Activated T-cell treated with anti-CD3 and anti-CD28 coated beads for 48 hours (primary cell): ENCODE measurements at regions not wholly inside any gene's neighbourhood (a gene's known extent, or its start where the extent isn't known, plus 50 kb on each side); places are given as distances from the start of the nearest gene placed in this dataset.

Experiments
- DNase-seq: peaks from one replicate; pipeline ENCODE4 v3.0.0-alpha.2; 2020; ENCODE audit warnings: low read depth

DNA sequence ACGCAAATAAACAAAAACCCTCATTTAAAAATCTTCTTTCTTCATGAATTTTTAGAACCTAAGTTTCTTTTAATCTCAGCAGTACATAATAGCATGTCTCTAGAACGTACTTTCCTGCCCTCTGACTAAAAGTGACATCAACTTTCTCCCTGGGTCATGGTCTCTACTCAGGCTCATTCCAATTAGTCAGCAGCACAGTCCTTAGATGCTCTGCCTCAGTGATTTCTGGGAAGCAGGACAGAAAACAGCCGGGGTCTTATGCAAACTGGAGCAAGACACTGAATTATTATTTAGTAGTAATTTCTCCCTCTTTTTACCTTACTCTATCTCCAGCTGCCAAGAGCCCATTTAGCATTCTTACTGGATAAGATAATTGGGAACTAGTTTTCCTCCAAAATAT, 365.2 kb downstream of the TUSC7 start:
- DNase-seq, result no peak

GRCh38 chr3:117079997-117080396, 370.4 kb downstream of the TUSC7 start:
- no peak for DNase-seq

DNA sequence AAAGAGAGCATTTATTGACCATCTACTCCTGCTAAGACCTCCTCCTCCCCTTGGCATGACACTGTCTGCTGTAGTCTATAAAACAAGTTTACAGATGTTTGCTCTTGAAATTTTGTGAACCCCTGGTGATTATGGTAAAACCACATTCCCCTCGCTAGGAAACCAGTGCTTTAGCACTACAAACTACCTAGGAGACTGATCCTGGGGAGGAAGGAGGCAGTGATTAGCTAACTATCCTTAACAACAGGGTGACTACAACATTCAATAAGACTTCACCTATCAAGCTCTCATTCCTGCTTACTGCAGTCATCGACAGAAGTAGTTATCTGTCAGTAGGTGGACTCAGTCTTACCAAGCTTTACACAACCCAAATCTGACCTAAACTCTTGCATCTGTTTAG, 371.3 kb downstream of the TUSC7 start:
- DNase-seq, result no peak

- DNase-seq, result no peak
Observed at GRCh38 chr3:117084277-117084676, 374.7 kb downstream of the TUSC7 start.

DNA sequence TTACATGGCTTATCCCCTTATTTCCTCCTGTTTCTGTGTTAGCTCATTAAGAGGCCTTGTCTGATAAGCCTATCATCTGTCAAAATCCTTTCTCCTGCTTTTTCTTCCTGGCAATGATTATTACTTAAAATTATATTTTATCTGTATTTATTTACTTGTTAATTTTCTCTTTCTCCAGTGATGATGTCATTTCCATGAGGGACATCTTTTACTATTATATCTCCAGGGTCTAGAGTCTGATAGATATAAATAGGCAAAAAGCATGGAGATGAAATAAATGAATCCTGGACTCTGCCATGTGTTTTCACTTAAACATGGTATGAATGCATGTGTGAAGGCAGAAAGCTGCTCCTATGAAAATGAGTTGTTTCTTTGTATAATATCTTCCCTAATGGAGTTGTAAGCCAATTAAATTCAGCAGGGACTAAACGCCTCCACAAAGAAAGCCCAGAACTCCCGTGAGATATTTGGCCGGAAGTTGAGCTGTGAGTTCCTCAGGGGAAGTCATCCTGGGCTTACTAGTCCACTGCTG, 375.2 kb downstream of the TUSC7 start:
- no peak for DNase-seq

DNA sequence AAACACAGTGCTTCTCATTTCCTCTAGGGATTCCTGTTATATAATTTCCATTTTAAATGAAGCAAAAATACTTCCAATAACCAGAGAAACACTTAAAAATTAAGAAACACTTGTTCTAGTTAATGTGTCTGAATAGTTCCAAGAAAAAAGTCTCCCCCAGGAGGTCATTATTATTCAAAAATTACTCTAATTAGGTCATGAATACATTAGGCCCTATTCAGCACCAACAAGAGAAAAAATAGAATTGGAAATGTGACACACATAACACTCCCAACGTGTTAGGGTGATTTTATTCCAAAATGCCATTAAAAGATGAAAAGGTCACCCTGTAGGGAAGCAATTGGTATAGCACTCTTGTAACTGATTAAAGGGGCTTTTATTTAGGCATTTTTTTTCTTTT, 382.1 kb downstream of the TUSC7 start:
- no peak for DNase-seq

- no peak for DNase-seq
Observed at GRCh38 chr3:117096549-117096948, 387.0 kb downstream of the TUSC7 start.

DNA sequence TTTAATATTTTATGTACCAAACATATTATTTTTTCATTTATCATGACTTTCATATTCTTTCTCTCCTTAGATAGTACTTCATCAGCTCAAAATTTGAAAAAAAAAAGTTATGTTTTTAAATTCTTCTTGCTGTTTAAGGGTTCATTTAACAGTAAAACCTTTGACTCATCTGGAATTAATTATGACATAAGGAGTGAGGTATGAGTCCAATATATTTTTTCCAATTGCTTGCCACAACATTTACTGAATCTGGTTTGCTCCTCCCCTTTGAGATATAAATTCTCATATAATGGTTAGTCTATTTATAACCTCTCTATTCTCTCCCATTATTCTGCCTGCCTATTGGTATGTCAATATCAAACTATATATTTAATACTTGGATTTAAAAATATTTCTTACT, 387.8 kb downstream of the TUSC7 start:
- no peak for DNase-seq

GRCh38 chr3:117101697-117102096, 392.1 kb downstream of the TUSC7 start:
- no peak for DNase-seq

DNA sequence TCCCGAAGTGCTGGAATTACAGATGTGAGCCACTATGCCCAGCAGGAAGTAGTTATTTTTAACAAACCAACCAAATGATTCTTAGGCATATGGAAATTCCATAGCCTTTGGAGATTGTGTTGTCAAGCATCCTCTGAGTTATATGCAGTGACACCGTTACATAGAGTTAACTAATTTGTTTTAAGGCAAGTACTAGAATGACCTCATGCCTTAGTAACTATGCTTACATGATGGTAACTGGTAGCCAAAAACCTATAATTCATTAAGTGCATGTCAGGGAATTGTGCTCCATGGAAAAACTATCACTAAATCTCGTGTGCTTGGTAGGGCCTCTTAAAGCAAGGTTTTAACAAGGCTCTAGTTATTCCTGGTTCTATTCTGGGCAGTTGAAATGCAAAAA, 392.8 kb downstream of the TUSC7 start:
- DNase-seq, result no peak

DNA sequence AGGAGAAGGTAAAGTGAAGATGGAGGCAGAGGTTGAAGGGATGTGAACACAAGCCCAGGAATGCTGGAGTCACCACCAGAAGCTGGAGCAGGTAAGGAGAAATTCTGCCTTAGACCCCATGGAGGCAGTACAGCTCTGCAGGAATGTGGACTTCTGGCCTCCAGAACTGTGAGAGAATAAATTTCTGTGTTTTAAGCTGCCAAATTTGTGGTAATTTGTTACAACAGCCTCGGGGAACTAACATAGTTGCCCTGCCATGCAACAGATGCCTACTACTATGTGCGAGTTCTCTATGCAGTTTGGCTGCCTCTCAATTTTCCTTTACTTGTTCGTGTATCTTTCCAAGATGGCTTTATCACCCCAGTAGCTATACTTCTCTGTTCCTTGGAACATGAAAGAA, 394.1 kb downstream of the TUSC7 start:
- DNase-seq, result no peak

DNA sequence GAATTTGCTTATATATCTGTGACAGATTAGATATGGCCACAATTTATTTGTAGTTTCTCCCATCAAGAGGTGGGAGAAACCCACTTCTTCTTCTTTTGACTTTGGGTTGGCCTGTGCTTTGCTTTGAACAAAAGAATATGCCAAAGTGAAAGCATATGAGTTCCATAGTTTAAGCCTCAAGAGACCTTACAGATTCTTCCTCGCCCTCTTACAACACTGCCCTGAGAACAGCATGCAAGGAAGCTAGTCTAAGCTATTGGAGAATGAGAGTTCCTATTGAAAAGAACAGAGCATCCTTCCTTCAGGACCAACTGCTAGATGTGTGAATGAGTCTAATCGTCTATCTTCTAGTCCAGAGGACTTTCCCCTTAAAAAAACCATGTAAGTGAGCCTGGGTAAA, 394.8 kb downstream of the TUSC7 start:
- DNase-seq, result no peak

DNA sequence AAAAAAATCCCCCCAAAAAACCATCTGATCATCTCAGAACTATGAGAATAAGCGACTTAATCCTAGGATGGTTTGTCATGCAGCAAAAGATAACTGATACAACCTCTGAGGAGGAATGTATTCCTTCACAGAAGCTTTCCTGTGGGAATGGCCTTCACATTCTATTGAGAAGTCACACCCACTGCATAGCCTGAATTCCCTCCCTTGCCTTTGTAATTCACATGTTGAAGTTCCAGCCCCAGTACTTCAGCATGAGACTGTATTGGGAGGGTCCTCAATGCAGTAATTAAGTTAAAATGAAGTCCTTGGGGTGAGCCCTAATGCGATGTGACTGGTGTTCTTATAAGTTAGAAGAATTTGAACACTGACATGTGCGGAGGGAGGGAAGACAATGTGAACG, 395.2 kb downstream of the TUSC7 start:
- no peak for DNase-seq

DNA sequence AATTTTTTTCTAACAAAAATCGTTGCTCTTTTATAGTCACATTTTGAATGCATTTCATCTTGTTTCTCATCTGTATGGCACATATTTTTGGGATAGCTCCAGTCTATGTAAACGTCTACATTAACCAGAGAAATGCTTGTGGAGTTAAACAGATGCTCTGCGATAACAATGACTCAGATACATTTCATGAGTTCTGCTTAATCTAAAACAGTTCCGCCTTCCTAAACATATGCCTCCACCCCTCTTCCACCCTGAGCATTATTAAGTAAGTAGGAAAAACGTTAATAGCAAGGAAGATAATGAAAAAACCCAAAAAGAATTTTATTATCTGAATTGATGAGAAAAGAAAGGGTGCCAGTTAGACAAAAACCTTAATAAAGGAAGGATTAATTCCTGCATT, 396.1 kb downstream of the TUSC7 start:
- DNase-seq, result no peak

- DNase-seq, result no peak
Observed at GRCh38 chr3:117106396-117106795, 396.8 kb downstream of the TUSC7 start.

GRCh38 chr3:117107946-117108345, 398.4 kb downstream of the TUSC7 start:
- DNase-seq, result no peak

- DNase-seq, result no peak
Observed at GRCh38 chr3:117109178-117109577, 399.6 kb downstream of the TUSC7 start.

DNA sequence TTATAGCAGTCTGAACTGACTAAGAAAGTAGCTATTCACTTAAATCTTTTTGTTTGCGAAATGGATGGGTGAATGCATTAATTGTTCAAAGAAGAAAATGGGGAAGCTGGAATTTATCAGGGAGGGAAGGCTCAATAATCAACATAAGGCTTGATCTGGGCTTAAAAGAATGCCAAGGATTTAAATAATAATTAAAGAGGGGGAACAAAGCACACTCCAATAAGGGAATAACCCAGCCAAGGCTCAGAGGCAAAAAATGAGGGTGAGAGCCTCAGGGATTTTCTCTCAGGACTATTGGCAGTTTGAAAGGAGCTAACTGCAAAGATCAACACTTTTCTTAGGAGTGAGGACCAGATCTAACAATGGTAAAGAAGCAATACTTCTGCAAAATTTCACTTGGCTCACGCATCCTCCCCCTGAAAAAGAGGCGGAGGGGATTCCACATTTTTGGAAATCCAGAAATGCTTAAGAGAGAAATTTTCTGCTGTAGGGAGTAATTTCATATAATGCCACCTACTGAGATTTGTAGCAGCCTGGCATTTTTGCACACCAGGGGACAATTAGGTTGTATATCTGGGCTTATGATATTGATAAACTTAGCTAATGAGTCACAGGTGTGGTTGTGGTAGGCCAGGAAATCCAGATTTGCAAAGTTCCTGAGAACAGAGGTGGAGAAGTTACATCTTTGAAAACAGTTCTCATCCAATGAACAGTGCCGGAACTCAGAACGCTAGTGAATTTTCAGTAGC, 405.1 kb downstream of the TUSC7 start:
- DNase-seq, result no peak

DNA sequence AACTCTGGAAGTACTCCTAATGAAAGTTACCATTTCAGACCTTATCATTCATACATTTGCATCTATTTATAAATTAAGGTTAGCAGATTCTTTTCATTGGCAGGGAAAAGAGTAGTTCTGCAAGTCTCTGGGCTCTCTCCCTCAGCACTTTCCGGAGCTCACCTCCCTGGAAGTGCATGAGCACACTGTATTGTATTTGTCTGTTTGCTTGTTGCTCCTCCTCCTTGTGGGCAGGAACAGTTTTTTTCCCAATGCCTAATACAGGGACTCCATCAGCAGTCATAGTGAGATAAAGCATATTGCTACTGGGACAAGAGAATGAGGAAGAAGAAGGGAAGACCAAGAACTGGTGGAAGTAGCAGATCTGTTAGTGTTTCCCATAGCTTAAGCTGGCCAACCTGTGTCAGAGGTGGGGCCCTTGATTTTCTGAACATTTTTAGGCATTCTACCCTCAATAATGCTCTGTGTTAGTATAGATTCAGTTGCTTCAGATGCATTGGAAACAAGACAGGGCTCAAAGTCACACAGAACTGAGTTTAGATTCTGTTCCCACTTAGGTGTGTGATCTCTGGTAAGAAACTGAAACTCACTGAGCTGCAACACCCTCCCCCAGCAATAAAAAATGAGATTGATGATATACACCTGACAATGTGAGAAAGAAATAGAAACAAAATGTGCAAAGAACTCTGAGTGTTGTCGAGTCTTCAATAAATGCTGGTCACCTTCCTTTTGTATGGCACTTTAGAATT, 407.8 kb downstream of the TUSC7 start:
- DNase-seq, result no peak

- DNase-seq, result no peak
Observed at GRCh38 chr3:117118604-117119003, 409.0 kb downstream of the TUSC7 start.

GRCh38 chr3:117120014-117120413, 410.4 kb downstream of the TUSC7 start:
- DNase-seq, result no peak

GRCh38 chr3:117122609-117123008, 413.0 kb downstream of the TUSC7 start:
- no peak for DNase-seq

GRCh38 chr3:117126460-117126859, 416.9 kb downstream of the TUSC7 start:
- no peak for DNase-seq
